ENCODE measurements at regions not wholly inside any gene's neighbourhood (a gene's known extent, or its start where the extent isn't known, plus 50 kb on each side); places are given as distances from the start of the nearest gene placed in this dataset.

- no peak for TF ChIP-seq CTCF (IDR thresholded peaks at IDR 0.05; ENCODE audit: low read depth, low read length)
- no peaks in the 10 kb centered on the region for H3K9me3 ChIP-seq (ENCODE audit: severe bottlenecking)
- no peak for DNase-seq
- H3K27ac ChIP-seq = no peak overlapping the region
- no peak overlapping the region for H3K4me3 ChIP-seq (ENCODE audit: low read depth, low read length)
- H3K36me3 ChIP-seq = no peaks in the 10 kb centered on the region
- H3K27me3 ChIP-seq (ENCODE audit: insufficient read depth, low read depth, severe bottlenecking) = no peaks in the 10 kb centered on the region
Measured at GRCh38 chr7:13027321-13027720, 339.9 kb downstream of the ARL4A start.

- Histone ChIP-seq H3K4me3 (ENCODE audit: low read depth, low read length) (no peak overlapping the region), H3K9me3 (ENCODE audit: severe bottlenecking) (no peaks in the 10 kb centered on the region), H3K27me3 (ENCODE audit: insufficient read depth, low read depth, severe bottlenecking) (no peaks in the 10 kb centered on the region), H3K27ac (no peak overlapping the region), H3K36me3 (no peaks in the 10 kb centered on the region)
- DNase-seq = no peak
- no peak for TF ChIP-seq CTCF (IDR thresholded peaks at IDR 0.05; ENCODE audit: low read depth, low read length)
Measured at GRCh38 chr7:13028036-13028824, 340.8 kb downstream of the ARL4A start.

GRCh38 chr7:13028825-13029099 is 341.3 kb downstream of the ARL4A start:
- TF ChIP-seq CTCF (IDR thresholded peaks at IDR 0.05; ENCODE audit: low read depth, low read length) = no peak
- H3K4me3 ChIP-seq (ENCODE audit: low read depth, low read length) = no peak overlapping the region
- H3K9me3 ChIP-seq (ENCODE audit: severe bottlenecking) = no peaks in the 10 kb centered on the region
- H3K27me3 ChIP-seq (ENCODE audit: insufficient read depth, low read depth, severe bottlenecking) = no peaks in the 10 kb centered on the region
- H3K36me3 ChIP-seq = no peaks in the 10 kb centered on the region
- no peak overlapping the region for H3K27ac ChIP-seq
- no peak for DNase-seq

GRCh38 chr7:13031468-13031867 is 344.0 kb downstream of the ARL4A start:
- Histone ChIP-seq H3K4me3 (ENCODE audit: low read depth, low read length) (no peak overlapping the region), H3K9me3 (ENCODE audit: severe bottlenecking) (no peaks in the 10 kb centered on the region)

GRCh38 chr7:13032084-13032483 is 344.7 kb downstream of the ARL4A start:
- no peaks in the 10 kb centered on the region for H3K9me3 ChIP-seq (ENCODE audit: severe bottlenecking)
- H3K27ac ChIP-seq = no peak overlapping the region
- H3K36me3 ChIP-seq = no peaks in the 10 kb centered on the region
- no peak for DNase-seq
- no peaks in the 10 kb centered on the region for H3K27me3 ChIP-seq (ENCODE audit: insufficient read depth, low read depth, severe bottlenecking)
- TF ChIP-seq CTCF (IDR thresholded peaks at IDR 0.05; ENCODE audit: low read depth, low read length) = no peak
- H3K4me3 ChIP-seq (ENCODE audit: low read depth, low read length) = no peak overlapping the region

More at GRCh38 chr7:13031468-13031867, 344.0 kb downstream of the ARL4A start:
- no peaks in the 10 kb centered on the region for H3K36me3 ChIP-seq
- no peak for DNase-seq
- H3K27me3 ChIP-seq (ENCODE audit: insufficient read depth, low read depth, severe bottlenecking) = no peaks in the 10 kb centered on the region
- no peak overlapping the region for H3K27ac ChIP-seq
- no peak for TF ChIP-seq CTCF (IDR thresholded peaks at IDR 0.05; ENCODE audit: low read depth, low read length)

- TF ChIP-seq CTCF (IDR thresholded peaks at IDR 0.05; ENCODE audit: low read depth, low read length) = no peak
- Histone ChIP-seq H3K9me3 (ENCODE audit: severe bottlenecking) (no peaks in the 10 kb centered on the region), H3K36me3 (no peaks in the 10 kb centered on the region), H3K27me3 (ENCODE audit: insufficient read depth, low read depth, severe bottlenecking) (no peaks in the 10 kb centered on the region), H3K4me3 (ENCODE audit: low read depth, low read length) (no peak overlapping the region), H3K27ac (no peak overlapping the region)
- DNase-seq = no peak
Measured at GRCh38 chr7:13032576-13032975, 345.1 kb downstream of the ARL4A start.

Measured in WERI-Rb-1 (cell line).